ENCODE measurements at regions not wholly inside any gene's neighbourhood (a gene's known extent, or its start where the extent isn't known, plus 50 kb on each side); places are given as distances from the start of the nearest gene placed in this dataset.
A peak's percentile ranks its signal among the peaks of the same experiment; 100 is the strongest.

DNA sequence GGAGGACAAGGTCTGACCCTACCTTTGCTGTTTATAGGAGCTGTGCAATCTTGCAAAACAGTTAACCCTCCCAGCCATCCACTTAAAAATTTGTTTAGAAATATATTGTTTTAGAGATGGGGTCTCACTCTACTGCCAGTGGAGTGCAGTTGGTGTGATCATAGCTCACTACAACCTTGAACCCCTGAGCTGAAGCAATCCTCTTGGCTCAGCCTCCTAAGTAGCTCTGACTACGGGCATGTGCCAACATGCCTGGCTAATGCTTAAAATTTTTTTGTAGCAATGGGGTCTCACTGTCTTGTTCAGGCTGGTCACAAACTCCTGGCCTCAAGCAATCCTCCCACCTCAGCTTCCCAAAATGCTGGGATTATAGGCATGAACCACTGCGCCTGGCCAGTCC, 120.2 kb upstream of the PJA2 start:
- no peak for DNase-seq (ENCODE audit: low spot score)

DNA sequence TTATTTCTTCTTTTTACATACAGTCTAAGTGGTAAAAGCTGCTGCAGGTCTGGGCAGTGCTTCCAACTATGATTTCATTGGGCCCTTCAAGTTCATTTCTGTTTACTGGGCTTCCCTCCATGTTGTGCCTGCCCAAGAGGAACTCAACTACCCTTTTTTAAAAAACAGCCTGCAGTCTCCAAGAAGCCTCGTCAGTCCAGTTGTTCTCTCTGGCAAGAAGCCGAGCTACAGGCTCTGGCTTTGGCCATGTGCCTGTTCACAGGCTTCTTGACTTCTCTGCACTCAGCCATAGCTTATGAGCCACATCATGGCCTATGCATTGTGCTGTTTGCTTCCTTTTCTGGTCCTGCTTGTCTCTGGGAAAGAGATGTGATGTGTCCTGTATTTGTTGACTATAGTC, 119.7 kb upstream of the PJA2 start:
- peak; percentile 1 for DNase-seq (ENCODE audit: low spot score)

DNA sequence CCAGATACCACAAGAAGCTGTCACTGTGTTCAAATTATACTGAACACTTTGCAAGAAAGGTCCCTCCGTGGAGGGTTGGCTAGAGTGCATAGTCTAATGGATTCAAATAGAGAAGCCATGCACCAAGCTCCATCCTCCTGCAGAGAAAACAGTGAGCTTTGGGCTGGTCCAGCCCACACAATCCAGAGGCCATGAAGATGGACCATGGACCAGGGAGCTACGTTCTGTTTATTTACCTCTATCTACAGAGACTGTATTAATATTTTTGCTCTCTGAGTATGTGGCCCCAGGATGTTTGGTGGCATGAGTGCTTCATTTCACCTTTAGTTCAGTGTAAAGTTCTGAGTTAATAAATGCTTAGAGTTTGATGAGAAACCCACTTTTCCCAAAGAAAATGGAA, 114.8 kb upstream of the PJA2 start:
- no peak for DNase-seq (ENCODE audit: low spot score)

DNA sequence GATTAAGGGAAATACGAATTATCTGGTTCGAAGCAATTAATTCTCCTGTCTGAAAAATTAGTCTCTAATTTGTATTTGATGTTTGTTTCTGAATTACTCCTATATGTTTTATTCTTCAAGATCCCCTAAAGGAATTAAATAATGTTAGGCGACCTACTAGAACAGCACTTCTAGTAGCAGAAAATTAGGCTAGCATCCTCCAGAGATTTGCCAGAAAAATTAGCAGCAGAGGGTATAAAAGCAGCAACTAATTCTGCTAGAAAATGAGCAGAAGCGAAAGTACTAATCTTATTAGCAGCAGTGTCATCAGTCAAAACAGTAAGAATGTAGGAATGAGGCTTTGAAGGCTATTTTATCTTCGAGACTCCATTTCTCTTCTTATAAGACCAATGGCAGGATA, 114.3 kb upstream of the PJA2 start:
- no peak for DNase-seq (ENCODE audit: low spot score)

DNA sequence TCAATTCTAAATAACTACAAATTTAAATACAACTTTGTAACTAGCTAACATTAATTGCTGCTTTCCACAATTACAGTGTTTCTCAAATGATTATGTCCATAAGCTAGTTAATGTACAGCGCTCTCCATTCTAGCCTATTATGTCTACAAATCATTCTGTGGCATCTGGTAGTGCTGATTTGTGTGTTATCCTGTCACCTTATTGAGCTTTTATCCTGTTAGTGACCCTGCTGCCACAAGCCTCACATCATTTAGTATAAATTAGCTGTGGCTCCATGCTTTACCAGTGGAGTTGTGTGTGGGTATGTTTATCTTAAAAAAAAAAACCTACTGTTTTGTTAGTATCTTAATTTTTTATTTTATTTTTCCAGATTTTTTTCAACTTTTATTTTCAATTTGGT, 112.6 kb upstream of the PJA2 start:
- no peak for DNase-seq (ENCODE audit: low spot score)

DNA sequence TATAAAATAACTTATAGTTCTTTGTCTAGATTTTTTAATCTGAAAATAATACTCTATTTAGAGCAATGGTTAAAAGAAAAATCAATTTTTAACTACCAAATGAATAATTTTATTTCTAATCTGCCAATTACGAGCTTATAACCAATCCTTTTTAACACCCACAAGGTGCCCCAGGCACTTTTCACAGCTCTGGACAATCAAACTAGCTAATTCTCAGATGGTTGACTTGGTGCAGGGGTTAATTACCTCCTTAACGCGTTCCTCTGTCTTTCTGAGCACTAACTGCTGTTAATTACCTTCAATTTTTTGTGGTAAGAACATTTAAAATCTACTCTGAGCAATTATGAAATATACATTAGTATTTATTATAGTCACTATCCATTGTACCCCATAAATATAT, 109.6 kb upstream of the PJA2 start:
- no peak for DNase-seq (ENCODE audit: low spot score)

DNA sequence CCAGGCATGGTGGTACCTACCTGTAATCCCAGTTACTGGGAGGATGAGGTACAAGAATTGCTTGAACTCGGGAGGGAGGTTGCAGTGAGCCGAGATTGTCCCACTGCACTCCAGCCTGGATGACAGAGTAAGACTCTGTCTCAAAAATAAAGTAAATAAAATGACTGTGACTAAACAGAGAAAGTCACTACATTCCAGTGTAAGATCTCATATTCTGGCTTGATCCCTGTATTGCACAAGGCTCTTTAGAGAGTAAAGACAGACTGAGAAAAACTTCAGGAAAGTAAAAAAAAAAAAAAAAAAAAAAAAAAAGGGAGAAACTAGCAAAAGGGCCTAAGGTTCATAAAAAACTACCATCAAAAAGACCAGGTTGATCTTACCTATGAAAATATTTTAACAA, 106.6 kb upstream of the PJA2 start:
- DNase-seq (ENCODE audit: low spot score): no peak

DNA sequence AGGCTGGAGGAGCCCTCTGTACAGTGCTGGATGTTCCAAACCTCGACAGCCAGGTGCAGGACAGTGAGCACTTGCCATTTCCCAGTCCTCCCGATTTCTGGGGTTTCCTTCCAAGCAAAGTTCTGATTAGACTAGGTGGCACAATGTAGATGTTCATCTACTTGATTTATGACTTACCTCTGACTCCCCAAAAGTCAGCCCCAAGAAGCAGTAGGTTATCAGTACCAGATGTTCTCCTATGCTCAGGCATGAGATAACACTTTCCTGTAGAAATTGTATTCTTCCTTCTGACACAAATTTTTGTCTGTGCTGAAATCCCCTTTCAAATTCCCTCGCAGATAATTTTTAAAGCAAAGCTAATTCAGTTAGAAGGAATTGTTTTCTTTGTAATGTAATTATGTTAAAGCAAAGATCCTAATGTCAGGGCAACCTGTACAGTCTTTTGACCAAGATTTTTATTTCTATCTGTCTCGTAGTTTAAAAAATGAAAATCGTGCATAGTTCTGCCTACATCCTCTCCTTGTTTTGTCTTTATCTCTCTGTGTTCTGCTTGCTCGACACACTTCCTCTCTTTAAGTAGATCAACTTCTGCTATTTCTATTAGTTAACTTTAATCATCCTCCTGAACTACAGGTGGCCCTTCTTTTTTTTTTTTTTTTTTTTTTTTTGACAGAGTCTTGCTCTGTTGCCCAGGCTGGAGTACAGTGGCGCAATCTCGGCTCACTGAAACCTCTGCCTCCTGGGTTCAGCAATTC, 102.4 kb upstream of the PJA2 start:
- no peak for DNase-seq (ENCODE audit: low spot score)

DNA sequence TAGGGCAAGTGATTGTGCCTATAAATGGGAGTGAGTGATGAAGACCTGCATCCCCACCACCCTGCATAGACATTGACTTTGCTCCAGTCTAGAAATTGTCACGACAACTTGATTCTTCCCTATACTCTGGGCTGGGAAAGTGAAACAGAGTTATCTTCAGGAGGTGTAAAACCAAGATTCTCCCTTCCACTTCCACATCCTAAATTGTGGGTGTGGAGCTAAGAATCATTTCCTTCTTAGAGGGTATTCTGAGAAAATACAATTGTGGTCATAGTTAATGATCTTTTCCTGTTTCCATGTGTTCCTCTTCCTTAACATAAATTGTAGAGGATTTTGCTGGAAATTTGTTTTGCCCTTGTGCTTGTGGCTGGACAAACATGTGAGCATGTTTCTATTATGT, 96.8 kb upstream of the PJA2 start:
- no peak for DNase-seq (ENCODE audit: low spot score)

DNA sequence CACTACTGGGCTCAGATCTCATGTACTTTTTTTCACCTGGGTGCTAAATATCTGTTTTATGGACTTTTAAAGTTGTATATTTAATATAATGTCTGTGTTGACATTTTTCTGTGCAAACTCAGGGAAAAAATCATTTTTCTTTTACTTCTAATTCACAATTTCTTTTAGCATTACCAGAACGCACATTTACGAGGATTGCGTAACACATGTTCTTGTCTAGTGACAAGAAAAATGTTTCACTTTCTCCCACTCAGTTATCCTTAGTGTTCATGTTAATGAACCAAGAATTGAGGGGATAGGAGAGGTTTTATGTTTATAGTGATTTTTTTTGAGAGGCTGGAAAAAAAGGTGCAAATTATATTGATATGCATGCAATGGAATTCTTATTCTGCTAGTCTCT, 86.3 kb upstream of the PJA2 start:
- no peak for DNase-seq (ENCODE audit: low spot score)

DNA sequence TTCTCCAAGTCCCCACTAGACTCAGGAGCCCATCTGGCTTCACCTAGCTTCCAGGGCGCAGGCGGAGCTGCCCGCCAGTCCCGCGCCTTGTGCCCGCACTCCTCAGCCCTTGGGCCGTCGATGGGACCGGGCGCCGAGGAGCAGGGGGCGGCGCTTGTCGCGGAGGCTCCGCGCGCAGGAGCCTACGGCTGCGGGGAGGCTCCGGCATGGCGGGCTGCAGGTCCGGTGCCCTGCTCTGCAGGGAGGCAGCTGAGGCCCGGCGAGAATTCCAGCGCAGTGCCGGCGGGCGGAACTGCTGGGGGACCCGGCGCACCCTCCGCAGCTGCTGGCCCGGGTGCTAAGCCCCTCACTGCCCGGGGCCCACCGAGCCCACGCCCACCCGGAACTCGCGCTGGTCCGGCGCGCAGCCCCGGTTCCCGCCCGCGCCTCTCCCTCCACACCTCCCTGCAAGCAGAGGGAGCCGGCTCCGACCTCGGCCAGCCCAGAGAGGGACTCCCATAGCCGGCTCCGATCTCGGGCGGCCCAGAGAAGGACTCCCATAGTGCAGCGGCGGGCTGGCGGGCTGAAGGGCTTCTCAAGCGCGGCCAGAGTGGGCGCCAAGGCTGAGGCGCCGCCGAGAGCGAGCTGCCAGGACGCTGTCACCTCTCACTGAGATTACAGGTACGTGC, 78.1 kb upstream of the PJA2 start:
- no peak for DNase-seq (ENCODE audit: low spot score)

DNA sequence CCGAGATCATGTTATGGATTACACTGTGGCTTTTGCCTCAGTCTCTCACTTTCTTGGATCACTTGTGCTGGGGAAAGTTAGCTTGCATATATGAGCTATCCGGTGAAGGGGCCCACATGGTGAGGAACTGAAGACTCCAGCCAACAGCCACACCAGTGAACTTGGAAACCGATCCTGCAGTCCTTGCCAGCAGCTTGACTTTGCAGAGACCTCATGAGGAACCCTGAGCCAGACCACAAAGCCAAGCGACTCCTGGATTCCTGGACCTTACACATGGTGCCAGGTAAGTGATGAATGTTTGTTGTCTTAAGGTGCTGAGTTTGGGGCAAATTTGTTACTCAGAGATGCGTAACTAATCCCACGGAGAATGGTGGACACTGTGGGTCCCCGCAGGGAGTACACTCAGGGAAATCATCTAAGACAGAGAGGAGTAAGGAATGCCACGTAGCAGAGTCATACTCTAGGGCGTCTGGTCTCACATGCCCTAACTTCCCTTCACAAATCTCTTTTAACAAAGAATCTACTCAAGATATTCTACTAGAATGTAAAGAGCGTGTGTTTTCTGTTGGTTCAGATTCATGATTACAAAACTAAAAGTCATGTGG, 76.5 kb upstream of the PJA2 start:
- no peak for DNase-seq (ENCODE audit: low spot score)

DNA sequence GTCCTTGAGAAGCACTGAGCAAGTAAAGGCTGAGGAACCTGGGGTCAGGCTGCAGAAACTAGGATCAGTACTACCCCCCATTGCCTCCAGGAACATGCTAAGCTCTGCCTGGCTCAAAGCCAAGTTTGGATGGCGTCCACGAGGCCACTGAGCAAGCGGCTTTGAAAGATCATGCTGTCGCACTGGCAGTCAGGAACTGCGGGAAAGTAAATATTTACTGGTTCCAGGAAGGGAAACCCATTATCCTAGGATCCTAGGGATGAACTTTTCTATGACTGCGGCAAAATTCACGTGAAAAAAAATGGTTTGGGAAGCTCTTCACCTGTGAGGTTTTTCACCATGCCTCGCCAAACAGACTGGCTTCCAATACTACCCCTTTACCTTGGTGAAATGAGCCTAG, 75.3 kb upstream of the PJA2 start:
- DNase-seq (ENCODE audit: low spot score): peak; percentile 18

DNA sequence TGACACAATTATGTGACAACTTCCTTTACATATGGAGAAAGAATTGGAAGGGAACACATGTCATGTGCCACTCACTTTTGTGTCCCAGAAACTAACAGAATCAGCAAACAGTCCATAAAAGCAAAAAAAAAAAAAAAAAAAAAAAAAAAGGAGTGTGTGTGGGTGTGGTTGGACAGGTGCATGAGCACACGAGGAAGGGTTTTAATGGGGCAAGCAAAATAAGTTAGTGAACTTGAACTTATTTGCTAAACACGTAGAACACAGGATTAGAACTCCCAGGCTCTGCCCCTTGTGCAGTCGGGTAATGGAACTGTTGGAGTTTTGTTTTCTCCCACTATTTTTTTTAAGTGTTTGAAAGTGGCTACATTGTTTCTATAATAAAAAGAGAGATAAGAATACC, 74.8 kb upstream of the PJA2 start:
- DNase-seq (ENCODE audit: low spot score): no peak

DNA sequence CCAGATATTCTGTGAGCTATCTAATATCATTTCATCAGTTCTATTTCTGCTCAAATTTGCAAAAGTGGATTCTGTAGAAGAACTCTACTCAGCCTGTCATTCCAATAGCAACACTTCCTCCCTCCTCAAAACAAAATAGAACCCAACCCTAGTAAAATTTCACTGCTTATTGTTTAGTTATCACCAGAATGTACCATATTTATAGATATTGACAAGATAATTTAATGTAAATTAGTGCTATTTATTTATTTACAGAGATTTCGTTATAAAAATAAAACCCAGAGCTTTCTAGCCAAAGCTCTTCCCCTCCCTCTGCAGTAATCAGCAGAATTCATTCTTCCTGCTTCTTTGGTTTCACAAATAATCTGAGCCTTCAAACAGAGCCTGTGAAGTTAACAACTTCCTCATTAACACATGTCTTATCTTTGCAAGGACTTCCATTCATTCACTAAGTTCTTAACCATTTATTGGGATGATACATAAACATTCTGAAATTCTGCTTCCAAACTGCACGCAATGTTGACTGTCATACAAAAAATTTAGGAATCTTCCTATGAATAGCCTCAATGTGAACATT, 73.7 kb upstream of the PJA2 start:
- no peak for DNase-seq (ENCODE audit: low spot score)

DNA sequence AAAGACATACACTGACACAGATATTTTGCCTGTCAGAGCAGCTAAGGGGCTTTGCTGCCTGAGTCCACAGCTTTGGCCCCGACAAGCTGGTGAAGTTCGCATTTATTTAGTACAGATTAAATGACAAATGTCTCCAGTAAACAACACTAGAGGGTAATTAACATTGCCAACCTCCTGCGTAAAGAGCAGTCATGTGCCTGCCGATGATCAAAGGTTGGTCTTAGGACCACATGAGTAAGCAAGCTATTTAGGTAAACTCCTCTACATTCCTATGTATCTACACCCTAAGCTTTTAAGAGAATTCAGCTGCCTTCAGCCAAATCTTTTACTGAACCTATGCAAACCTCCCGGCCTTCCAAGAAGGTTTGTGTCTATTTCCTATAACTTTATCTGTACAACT, 73.0 kb upstream of the PJA2 start:
- no peak for DNase-seq (ENCODE audit: low spot score)

DNA sequence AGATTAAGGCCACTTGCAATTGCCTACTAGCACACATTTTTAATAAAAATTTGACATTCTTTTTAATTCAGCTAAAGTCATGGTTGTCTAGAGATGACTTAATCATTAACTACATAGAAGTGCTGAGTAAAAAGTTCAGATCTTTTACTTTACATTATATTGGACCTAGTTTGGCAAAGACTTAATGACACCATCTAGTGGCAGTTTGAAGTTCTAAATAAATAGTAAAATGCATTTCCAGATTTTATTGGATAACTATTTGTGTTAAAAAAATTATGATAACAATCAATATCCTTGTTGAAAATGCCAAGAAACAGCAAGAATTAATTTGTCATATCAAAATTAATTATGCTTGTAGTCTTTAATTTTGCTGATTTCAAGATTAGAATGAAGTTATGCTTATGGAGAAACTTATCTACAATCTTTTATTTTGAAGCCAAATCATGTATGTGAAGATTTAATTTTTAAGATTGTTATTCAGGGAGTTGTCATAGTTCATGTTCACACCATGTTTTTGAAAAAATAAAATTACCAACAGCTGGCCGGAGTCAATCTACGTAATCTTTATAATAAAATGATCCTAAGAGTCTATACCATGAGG, 69.6 kb upstream of the PJA2 start:
- DNase-seq (ENCODE audit: low spot score): peak; percentile 25

DNA sequence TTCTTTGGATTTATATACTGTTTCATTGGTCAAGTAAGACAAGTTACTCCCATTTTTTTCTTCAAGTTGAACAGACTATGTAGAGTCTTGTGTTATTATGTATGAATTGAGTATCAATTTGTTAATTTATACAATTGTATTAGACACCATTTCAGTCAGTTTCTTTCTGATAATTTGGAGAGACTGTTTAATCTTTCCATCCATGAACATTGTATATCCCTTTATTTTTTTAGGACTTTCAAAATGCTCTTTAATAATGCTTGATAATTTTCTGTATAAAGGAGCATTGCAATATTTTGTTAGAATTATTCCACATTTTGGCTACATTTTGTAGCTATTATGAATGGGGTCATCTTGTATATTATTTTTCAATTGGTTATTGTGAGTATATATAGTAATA, 69.1 kb upstream of the PJA2 start:
- no peak for DNase-seq (ENCODE audit: low spot score)

DNA sequence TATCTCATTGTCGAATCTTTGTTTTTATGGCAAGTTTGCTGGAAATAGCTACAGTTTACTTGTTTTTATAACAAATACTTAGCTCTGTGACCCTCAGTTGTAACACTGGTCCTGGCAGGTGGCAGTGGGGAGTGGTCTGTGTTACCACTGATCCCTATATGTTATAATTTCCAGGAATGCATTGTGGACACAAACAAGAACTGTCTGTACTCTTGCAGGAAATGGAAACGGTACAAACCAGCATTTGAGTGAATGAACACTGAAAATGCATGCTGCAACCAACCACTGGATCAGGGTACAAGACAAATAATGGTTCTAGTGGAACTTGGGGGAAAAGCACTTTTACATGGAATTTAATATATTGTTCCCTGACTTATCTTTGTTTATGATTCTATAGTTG, 66.5 kb upstream of the PJA2 start:
- DNase-seq (ENCODE audit: low spot score): no peak

DNA sequence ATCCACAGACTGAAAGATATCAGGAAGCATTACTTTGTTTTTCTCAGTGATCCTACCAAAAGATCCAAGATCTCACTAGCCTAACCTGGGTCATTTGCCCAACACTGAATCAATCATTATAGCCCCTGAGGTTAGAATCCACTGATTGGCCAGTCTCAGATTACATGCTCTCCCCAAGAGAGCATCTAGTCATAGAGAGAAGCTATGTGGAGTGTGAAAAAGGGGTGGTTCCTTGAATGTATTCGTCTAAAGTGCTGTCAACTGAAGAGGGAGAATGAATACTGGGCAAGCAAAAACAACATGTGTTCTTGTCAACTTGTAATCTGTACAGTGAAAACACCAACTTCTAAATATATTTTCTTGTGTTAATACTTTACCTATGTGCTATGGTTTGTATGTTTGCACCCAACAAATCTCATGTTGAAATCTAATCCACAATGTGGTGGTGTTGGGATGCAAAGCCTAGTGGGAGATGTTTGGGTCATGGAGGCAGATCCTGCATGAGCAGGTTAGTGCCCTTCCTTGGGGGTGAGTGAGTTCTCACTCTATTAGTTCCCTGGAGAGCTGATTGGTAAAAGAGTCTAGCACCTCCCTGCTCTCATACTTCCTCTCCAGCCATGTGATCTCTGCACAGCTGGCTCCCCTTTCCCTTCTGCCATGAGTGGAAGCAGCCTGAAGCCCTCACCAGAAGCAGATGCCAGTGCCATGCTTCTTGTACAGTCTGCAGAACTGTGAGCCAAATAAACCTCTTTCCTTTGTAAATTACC, 60.3 kb upstream of the PJA2 start:
- no peak for DNase-seq (ENCODE audit: low spot score)

DNA sequence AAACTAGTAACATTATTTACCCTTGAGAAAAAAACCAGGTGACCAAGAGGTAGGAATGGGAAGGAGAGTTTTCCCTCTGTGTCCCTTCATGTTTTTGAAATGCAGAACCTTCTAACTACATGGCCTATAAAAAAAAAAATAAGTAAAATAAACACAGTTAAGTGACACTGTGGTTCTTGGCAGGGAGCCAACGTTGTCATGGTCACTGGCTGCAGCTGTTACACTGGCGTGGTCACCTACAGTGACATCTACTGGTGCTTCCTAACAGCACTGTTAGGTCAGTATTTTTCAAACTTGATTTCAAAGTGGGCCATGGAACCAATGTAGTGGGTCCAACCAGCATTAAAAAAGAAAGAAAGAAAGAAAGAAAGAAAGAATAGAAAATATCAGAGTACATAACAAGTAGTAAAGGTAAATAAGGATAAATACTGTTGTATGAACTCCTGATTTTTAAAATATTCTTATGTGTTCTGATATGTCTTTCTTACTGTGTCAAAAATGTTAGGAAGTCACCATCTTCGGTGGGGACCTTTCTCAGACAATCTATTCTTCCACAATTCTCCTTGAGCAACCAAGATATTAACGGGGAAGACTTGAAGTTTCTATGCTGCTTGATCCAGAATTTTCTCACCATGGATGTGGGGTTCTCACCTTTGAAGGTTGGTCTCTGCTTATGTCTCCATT, 59.1 kb upstream of the PJA2 start:
- peak; percentile 91 for DNase-seq (ENCODE audit: low spot score)

DNA sequence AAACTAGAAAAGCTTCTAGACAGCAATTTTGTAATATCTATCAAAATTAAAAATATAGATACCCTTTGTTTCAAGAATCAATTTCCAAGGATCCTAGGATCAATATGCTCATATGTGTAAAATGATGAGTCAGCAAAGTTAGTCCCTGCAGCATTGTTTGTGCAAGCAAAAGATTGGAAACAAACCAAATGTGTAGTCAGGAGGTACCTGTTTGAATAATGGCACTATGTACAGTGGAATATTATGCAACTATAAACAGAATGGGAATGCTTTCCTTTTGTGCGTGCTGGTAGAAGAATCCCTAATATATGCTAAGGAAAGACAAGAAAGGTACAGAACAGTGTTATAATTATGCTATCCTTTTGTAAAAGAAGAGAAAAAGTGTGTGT, 58.5 kb upstream of the PJA2 start:
- no peak for DNase-seq (ENCODE audit: low spot score)

Data from kidney tubule cell (primary cell).